ENCODE measurements at regions not wholly inside any gene's neighbourhood (a gene's known extent, or its start where the extent isn't known, plus 50 kb on each side); places are given as distances from the start of the nearest gene placed in this dataset.
"Not testable (repeated sequence)": the region's sequence is repeated elsewhere in the genome, so short reads cannot be mapped to it uniquely, and the experiment has no call there.

DNA sequence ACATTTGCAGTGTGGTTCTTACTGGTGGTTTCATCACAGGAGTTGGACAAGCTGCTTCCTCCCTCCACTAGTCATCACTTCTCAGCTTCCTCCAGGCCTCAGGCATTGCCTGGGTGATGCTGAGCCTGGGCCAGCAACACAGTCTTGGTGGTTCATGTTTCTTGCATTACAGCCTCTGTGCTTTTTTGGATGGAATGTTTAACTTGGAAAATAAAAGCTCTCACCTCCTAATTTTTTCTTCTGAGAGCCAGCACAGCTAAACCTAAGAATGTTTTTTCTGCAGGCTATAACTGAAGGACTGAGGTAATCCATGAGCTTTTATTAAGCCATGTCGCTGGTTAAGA is 66.1 kb upstream of the RHOU start:
- DNase-seq: no peak

DNA sequence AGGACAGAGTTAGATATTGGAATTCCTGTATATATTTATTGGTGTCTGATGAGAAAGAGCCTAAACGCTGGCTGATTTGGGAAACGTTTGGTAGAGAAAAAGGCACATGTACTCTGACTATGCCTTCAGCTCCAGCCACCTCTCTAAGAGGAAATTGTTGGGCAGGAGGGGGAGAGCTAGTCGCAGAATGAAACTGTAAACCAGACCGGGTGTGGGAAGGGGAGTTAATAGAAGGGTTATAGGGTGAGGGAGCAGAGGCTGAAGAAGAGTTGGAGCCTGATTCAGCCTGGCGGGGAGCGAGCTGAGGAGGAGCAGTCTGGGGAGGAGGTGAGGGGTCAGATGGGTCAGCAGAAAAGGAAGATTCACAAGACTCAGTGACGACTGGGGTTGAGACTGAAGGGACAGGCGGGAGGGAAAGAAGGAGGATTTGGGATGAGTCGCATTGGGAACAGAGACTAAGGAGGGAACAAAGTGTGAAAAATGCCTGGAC is 54.2 kb upstream of the RHOU start:
- DNase-seq: not testable (repeated sequence)

DNA sequence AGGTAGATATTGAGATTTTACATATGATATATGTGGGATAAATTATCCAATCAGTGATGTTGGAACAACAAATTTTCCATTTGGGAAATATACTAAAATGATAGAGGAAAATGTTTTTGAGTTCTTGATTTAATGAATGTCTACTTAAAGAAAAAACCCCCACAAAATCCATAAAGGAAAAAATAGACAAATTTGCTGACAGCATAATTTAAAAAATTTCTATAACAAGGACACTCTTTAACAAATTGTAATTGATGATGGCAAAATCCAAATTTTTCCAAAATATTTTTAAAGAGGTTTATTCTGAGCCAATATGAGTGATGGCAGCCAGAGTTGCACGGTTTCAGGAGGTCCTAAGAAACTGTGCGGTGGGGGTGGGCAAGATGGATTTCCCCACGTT is 51.9 kb upstream of the RHOU start:
- no peak for DNase-seq

DNA sequence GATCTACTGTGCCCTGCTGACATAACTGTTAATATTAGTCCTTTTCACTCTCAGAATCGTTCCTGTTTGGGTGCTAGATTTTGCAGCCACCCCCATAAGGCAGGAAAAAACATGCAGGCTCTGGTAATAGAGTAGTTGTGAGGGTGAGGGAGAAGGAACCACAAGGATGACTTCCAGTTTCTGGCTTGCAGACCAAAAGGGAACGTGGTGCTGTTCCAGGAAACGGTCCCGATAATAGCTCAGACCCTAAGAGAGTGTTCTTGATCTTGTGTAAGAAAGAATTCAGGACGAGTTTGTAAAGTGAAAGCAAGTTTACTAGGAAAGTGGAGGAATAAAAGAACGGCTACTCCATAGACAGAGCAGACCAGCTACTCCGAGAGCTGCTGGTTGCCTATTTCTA is 50.7 kb upstream of the RHOU start:
- no peak for DNase-seq

DNA sequence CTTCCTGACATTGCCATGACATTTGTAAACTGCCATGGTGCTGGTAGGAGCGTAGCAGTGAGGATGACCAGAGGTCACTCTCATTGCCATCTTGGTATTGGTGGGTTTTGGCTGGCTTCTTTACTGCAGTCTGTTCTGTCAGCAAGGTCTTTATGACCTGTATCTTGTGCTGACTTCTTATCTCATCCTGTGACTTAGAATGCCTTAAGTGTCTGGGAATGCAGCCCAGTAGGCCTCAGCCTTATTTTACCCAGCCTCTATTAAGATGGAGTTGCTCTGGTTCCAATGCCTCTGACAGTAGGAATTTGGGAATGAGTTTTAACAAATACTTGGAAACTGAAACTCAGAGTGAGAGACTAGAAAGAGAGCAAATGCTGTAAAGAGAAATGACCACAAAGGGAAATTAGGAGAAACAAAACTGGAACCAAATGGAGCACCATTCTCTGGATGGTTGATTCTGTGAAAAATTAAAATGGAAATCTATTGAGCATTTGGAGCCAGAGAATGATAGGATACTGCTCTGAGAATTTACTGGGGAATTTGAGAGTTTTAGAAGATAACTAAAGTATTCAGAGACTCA is 50.1 kb upstream of the RHOU start:
- no peak for DNase-seq
